Lower leg skin (tissue), 3 donors: ENCODE measurements at regions not wholly inside any gene's neighbourhood (a gene's known extent, or its start where the extent isn't known, plus 50 kb on each side); places are given as distances from the start of the nearest gene placed in this dataset.

Experiments
- POLR2A ChIP-seq, 2 donors: fragments of 450-650 bp; IDR thresholded peaks; one replicate each; pipeline ENCODE4 v1.6.1; 2016 to 2017; ENCODE audit warnings: antibody characterized with exemption in 2 of 2, mild to moderate bottlenecking in 1 of 2, moderate library complexity in 1 of 2
- TF ChIP-seq, protein P1 (sequence below), 3 donors: fragments of 450-650 bp; IDR thresholded peaks; one replicate each; pipeline ENCODE4 v1.5.1; 2016; ENCODE audit warnings: antibody characterized with exemption in 3 of 3, mild to moderate bottlenecking in 3 of 3, moderate library complexity in 2 of 3

DNA sequence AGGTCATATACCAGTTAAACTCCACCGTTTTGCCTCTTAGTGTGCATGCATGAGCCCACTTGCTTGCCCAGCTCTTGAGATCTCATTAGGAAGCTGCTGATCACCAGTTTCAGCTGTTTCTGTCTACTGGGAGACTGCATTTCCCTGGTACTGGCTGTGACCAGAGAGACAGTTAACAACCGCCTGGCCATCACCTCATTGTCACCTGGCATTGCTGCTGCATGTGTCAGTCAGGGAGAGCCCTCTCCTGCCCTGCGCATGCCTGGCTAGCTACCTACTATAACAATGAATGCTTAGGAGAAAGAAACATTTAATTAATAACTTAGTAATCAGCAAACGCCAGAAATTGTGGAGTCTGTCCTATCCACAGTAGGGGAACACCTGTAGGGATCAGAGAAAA is 265.8 kb upstream of the CYRIA start:
- TF ChIP-seq POLR2A (IDR thresholded peaks at IDR 0.05): no peak
- TF ChIP-seq, protein P1, sequence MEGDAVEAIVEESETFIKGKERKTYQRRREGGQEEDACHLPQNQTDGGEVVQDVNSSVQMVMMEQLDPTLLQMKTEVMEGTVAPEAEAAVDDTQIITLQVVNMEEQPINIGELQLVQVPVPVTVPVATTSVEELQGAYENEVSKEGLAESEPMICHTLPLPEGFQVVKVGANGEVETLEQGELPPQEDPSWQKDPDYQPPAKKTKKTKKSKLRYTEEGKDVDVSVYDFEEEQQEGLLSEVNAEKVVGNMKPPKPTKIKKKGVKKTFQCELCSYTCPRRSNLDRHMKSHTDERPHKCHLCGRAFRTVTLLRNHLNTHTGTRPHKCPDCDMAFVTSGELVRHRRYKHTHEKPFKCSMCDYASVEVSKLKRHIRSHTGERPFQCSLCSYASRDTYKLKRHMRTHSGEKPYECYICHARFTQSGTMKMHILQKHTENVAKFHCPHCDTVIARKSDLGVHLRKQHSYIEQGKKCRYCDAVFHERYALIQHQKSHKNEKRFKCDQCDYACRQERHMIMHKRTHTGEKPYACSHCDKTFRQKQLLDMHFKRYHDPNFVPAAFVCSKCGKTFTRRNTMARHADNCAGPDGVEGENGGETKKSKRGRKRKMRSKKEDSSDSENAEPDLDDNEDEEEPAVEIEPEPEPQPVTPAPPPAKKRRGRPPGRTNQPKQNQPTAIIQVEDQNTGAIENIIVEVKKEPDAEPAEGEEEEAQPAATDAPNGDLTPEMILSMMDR (IDR thresholded peaks at IDR 0.05): no peak
